GM12873 (cell line): ENCODE measurements at regions not wholly inside any gene's neighbourhood (a gene's known extent, or its start where the extent isn't known, plus 50 kb on each side); places are given as distances from the start of the nearest gene placed in this dataset.

Source experiments
- TF ChIP-seq, protein P1 (sequence below): IDR thresholded peaks from 2 replicates; pipeline ENCODE4 v1.5.1; 2012; ENCODE audit warnings: low read depth, mild to moderate bottlenecking, moderate library complexity, low read length, control low read depth; ENCODE audit not compliant: insufficient read depth; ENCODE audit errors: missing control alignments

DNA sequence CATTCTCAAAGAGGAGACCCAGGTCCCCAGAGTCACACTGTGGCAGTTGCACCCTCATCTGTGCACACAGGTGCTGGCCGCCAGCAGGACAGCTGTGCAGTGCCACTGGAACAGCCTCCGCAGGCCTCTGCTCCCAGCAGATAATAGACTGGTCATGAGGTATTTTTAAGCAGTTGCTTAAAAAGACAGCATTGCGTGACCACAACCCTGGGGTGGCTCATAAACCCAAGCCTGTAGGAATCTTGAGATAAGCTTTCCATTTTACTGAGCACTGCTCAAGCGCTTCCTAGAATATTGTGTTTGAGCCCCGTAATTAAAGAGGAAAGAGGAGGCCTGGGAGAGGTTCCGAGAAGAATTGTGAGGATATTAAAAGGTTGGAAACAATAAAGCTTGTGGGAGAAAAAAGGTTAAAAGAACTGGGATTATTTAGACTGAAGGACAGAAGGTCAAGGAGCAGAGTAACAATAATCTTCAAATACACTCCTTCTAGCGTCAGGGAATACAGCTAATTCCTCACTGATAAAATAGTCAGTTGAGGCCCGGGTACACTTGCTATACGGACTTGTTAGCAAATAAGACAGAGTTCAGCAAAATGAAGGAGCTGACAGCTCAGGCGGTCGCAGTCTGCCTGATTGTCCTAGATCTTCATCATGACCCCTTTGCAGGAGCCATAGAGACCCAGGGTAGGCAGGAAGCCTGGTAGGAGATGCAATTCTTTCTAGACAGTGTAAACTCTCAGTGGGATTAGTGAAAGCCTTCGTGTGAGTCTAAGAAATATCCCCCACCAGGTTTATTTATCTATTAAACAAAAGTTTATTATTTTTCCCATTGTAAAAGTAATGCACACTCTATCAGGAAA lies 86.2 kb upstream of the KIT start:
- TF ChIP-seq, protein P1, sequence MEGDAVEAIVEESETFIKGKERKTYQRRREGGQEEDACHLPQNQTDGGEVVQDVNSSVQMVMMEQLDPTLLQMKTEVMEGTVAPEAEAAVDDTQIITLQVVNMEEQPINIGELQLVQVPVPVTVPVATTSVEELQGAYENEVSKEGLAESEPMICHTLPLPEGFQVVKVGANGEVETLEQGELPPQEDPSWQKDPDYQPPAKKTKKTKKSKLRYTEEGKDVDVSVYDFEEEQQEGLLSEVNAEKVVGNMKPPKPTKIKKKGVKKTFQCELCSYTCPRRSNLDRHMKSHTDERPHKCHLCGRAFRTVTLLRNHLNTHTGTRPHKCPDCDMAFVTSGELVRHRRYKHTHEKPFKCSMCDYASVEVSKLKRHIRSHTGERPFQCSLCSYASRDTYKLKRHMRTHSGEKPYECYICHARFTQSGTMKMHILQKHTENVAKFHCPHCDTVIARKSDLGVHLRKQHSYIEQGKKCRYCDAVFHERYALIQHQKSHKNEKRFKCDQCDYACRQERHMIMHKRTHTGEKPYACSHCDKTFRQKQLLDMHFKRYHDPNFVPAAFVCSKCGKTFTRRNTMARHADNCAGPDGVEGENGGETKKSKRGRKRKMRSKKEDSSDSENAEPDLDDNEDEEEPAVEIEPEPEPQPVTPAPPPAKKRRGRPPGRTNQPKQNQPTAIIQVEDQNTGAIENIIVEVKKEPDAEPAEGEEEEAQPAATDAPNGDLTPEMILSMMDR, result no peak

GRCh38 chr4:54572152-54572542 lies 85.6 kb upstream of the KIT start:
- TF ChIP-seq, protein P1, result no peak

- TF ChIP-seq, protein P1, result no peak
These were observed 83.3 kb upstream of the KIT start for GRCh38 chr4:54574500-54574899.

- TF ChIP-seq, protein P1, result no peak
These were observed 81.8 kb upstream of the KIT start for GRCh38 chr4:54575919-54576318.

DNA sequence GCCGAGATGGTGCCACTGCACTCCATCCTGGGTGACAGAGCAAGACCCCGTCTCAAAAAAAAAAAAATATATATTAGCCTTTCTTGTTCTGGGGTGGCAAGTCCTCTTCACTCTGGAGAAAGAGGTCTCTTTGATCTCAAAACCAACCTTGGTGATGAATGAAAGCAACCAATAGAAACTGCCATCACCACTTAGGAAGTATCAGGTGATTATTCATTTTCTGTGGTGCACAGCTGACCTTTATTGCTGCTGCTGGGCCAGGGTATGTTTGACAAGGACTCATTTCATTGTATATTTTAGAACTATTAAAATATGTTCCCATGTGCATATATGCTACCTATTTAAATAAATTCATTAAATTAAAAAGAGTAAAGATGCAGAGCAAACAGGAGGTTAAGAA lies 76.0 kb upstream of the KIT start:
- TF ChIP-seq, protein P1, result no peak

DNA sequence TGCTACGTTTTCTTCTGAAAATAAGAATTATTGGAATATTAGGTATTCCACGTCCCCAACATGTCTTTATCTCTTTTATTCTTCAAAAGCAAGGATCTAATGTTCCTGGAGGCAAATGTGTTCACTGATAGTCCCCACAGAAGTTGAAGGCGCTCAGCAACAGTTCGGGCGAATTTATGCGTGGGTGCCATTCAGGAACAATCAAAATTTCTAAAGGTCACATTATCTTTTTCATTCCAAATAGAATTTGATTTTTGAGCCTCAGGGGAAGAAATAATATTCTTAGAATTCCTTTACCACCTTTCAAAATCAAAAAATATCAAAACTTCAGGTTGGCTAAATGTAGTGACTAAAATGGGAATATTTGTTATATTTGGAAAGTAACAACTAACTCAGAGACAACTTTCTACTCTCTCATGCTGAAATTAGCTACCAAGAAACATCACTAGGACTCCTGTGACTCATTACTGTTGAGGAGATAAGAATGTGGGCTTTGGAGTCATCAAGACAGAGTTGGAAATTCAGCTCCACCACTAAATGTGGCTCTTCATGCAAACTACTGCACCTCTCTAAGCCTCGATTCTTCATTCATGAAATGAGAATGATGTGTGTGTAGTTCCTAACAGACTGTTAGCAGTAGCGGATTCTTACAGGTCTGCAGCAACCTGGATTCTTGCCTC lies 72.3 kb upstream of the KIT start:
- TF ChIP-seq, protein P1, result no peak

- TF ChIP-seq, protein P1, result no peak
These were observed 71.3 kb upstream of the KIT start for GRCh38 chr4:54586320-54586955.
